Vagina (tissue), 2 donors: ENCODE measurements at regions not wholly inside any gene's neighbourhood (a gene's known extent, or its start where the extent isn't known, plus 50 kb on each side); places are given as distances from the start of the nearest gene placed in this dataset.

Experiments used
- DNase-seq, 2 donors: peaks; one replicate each; pipeline ENCODE4 v3.0.0-alpha.2; 2017; ENCODE audit errors: extremely low spot score in 2 of 2
- H3K27ac ChIP-seq: fragments of 200-600 bp; sonication (generic); one replicate; pipeline ENCODE4 v1.5.1; 2019
- H3K27me3 ChIP-seq: fragments of 200-600 bp; sonication (generic); one replicate; pipeline ENCODE4 v1.5.1; 2019
- H3K36me3 ChIP-seq, 2 donors: fragments of 200-600 bp; sonication (generic); one replicate each; pipeline ENCODE4 v1.5.1; 2017 to 2019
- H3K4me1 ChIP-seq: fragments of 200-600 bp; sonication (generic); one replicate; pipeline ENCODE4 v1.5.1; 2019
- H3K4me3 ChIP-seq, 2 donors: fragments of 200-600 bp; sonication (generic); 1 replicate in 1 of 2; 2 replicates in 1 of 2; pipeline ENCODE4 v1.5.1; 2016 to 2019
- H3K9me3 ChIP-seq: fragments of 200-600 bp; sonication (generic); one replicate; pipeline ENCODE4 v1.5.1; 2019
- CTCF ChIP-seq, 3 experiments: fragments of 450-650 bp in 2 of 3; fragments of 200-600 bp in 1 of 3; sonication (generic) in 1 of 3; IDR thresholded peaks; one replicate each; pipeline ENCODE4 v1.5.1; 2017 to 2019; ENCODE audit warnings: antibody characterized with exemption in 3 of 3, mild to moderate bottlenecking in 2 of 3, moderate library complexity in 2 of 3
- POLR2A ChIP-seq, 2 donors: fragments of 450-650 bp; IDR thresholded peaks; one replicate each; pipeline ENCODE4 v1.6.1; 2017; ENCODE audit warnings: antibody characterized with exemption in 2 of 2, mild to moderate bottlenecking in 2 of 2, moderate library complexity in 2 of 2
- POLR2AphosphoS5 ChIP-seq, 2 donors: sonication (generic); formaldehyde crosslinking; IDR thresholded peaks; one replicate each; pipeline ENCODE4 v1.9.0; 2017; ENCODE audit warnings: antibody characterized with exemption in 2 of 2, mild to moderate bottlenecking in 2 of 2, low read depth in 1 of 2; ENCODE audit not compliant: insufficient read depth in 1 of 2
- intact Hi-C: fragments of 100-400 bp; cut with DNase I; formaldehyde crosslinking; loops from one replicate; pipeline ENCODE4 v1.15.1; 2023

GRCh38 chrX:122567911-122568310 lies 616.2 kb upstream of the GRIA3 start:
- Histone ChIP-seq H3K36me3 (no peaks in the 10 kb centered on the region), H3K27ac (no peak overlapping the region), H3K4me3 (no peak overlapping the region), H3K9me3 (no peaks in the 10 kb centered on the region), H3K27me3 (no peaks in the 10 kb centered on the region), H3K4me1 (no peaks in the 10 kb centered on the region)
- intact Hi-C loops: no loop called here
- DNase-seq: no peak
- TF ChIP-seq CTCF (IDR thresholded peaks at IDR 0.05): no peak
- no peak for TF ChIP-seq POLR2A (IDR thresholded peaks at IDR 0.05)

GRCh38 chrX:122572461-122572860 lies 611.6 kb upstream of the GRIA3 start:
- intact Hi-C loops: no loop called here
- H3K9me3 ChIP-seq: no peaks in the 10 kb centered on the region
- no peak overlapping the region for H3K4me3 ChIP-seq
- TF ChIP-seq POLR2A (IDR thresholded peaks at IDR 0.05): no peak
- TF ChIP-seq POLR2AphosphoS5 (IDR thresholded peaks at IDR 0.05; ENCODE audit: insufficient read depth in 1 of 2, low read depth in 1 of 2): no peak
- no peak for TF ChIP-seq CTCF (IDR thresholded peaks at IDR 0.05)
- no peak for DNase-seq
- H3K4me1 ChIP-seq: no peaks in the 10 kb centered on the region
- H3K36me3 ChIP-seq: no peaks in the 10 kb centered on the region
- H3K27me3 ChIP-seq: no peaks in the 10 kb centered on the region
- no peak overlapping the region for H3K27ac ChIP-seq

GRCh38 chrX:122579036-122579435 lies 605.0 kb upstream of the GRIA3 start:
- no peak for TF ChIP-seq POLR2A (IDR thresholded peaks at IDR 0.05)
- no peak for TF ChIP-seq POLR2AphosphoS5 (IDR thresholded peaks at IDR 0.05; ENCODE audit: insufficient read depth in 1 of 2, low read depth in 1 of 2)
- TF ChIP-seq CTCF (IDR thresholded peaks at IDR 0.05): no peak
- intact Hi-C loops: no loop called here

GRCh38 chrX:122579526-122579925 lies 604.6 kb upstream of the GRIA3 start:
- no peak for DNase-seq
- Histone ChIP-seq H3K4me3 (no peak overlapping the region), H3K27me3 (no peaks in the 10 kb centered on the region), H3K27ac (no peak overlapping the region), H3K9me3 (no peaks in the 10 kb centered on the region), H3K36me3 (no peaks in the 10 kb centered on the region), H3K4me1 (no peaks in the 10 kb centered on the region)
- TF ChIP-seq CTCF (IDR thresholded peaks at IDR 0.05): no peak
- no peak for TF ChIP-seq POLR2A (IDR thresholded peaks at IDR 0.05)
- no peak for TF ChIP-seq POLR2AphosphoS5 (IDR thresholded peaks at IDR 0.05; ENCODE audit: insufficient read depth in 1 of 2, low read depth in 1 of 2)
- intact Hi-C loops: no loop called here

More at GRCh38 chrX:122579036-122579435, 605.0 kb upstream of the GRIA3 start:
- no peaks in the 10 kb centered on the region for H3K36me3 ChIP-seq
- H3K4me1 ChIP-seq: no peaks in the 10 kb centered on the region
- H3K9me3 ChIP-seq: no peaks in the 10 kb centered on the region
- no peak overlapping the region for H3K4me3 ChIP-seq
- H3K27ac ChIP-seq: no peak overlapping the region
- H3K27me3 ChIP-seq: no peaks in the 10 kb centered on the region
- DNase-seq: no peak

- intact Hi-C loops: no loop called here
- H3K27ac ChIP-seq: no peak overlapping the region
- TF ChIP-seq POLR2AphosphoS5 (IDR thresholded peaks at IDR 0.05; ENCODE audit: insufficient read depth in 1 of 2, low read depth in 1 of 2) (no peak), POLR2A (IDR thresholded peaks at IDR 0.05) (no peak), CTCF (IDR thresholded peaks at IDR 0.05) (no peak)
Observed at GRCh38 chrX:122582280-122582974, 601.7 kb upstream of the GRIA3 start.

More at GRCh38 chrX:122582280-122582974, 601.7 kb upstream of the GRIA3 start:
- Histone ChIP-seq H3K4me1 (no peaks in the 10 kb centered on the region), H3K4me3 (no peak overlapping the region), H3K9me3 (no peaks in the 10 kb centered on the region), H3K27me3 (no peaks in the 10 kb centered on the region), H3K36me3 (no peaks in the 10 kb centered on the region)
- DNase-seq: no peak
